H1 (cell line): ENCODE measurements at regions not wholly inside any gene's neighbourhood (a gene's known extent, or its start where the extent isn't known, plus 50 kb on each side); places are given as distances from the start of the nearest gene placed in this dataset.

Experiments used
- BRCA1 ChIP-seq: IDR thresholded peaks from 2 replicates; pipeline ENCODE4 v1.6.1; 2012; ENCODE audit warnings: low read depth, low read length, improper control_type of control experiment
- EGR1 ChIP-seq: IDR thresholded peaks from 2 replicates; pipeline ENCODE4 v1.6.1; 2011; ENCODE audit warnings: low read depth, low read length, borderline replicate concordance
- EZH2 ChIP-seq: fragments of 200-600 bp; sonication (generic); IDR thresholded peaks from 2 replicates; pipeline ENCODE4 v1.7.1; 2012; ENCODE audit warnings: low read depth, mild to moderate bottlenecking, moderate library complexity, low read length, inconsistent platforms; ENCODE audit not compliant: severe bottlenecking
- MAFK ChIP-seq: IDR thresholded peaks from 2 replicates; pipeline ENCODE4 v1.6.1; 2012; ENCODE audit warnings: low read depth, mild to moderate bottlenecking, improper control_type of control experiment, low read length
- SP4 ChIP-seq: IDR thresholded peaks from 2 replicates; pipeline ENCODE4 v1.6.1; 2012; ENCODE audit warnings: low read length, inconsistent platforms

- TF ChIP-seq EZH2 (no peak), SP4 (no peak), EGR1 (no peak), MAFK (no peak), BRCA1 (no peak)
Measured at GRCh38 chr16:79809376-79809775, 208.8 kb upstream of the MAF start (continued).
